Kidney (tissue), 13 donors: ENCODE measurements at regions not wholly inside any gene's neighbourhood (a gene's known extent, or its start where the extent isn't known, plus 50 kb on each side); places are given as distances from the start of the nearest gene placed in this dataset.
A peak's percentile ranks its signal among the peaks of the same experiment; 100 is the strongest.

ENCODE experiments used
- DNase-seq, 5 donors: peaks; one replicate each; pipeline ENCODE4 v3.0.0-alpha.2; 2013 to 2020
- FAIRE-seq: peaks from 2 replicates; lab custom pipeline; 2012; peaks lifted over from hg19 to GRCh38; lab: Jason Lieb, UNC
- H3K27ac ChIP-seq, 2 donors: one replicate each; pipeline ENCODE4 v1.7.0; 2013; ENCODE audit warnings: low read depth in 2 of 2, low read length in 2 of 2, inconsistent platforms in 1 of 2
- H3K27me3 ChIP-seq: one replicate; pipeline ENCODE4 v1.7.1; 2013; ENCODE audit warnings: low read length, inconsistent platforms; ENCODE audit not compliant: control insufficient read depth, insufficient read depth
- H3K36me3 ChIP-seq, 3 donors: one replicate each; pipeline versions ENCODE4 v1.7.0 to v1.7.1; 2013; ENCODE audit warnings: low read length in 3 of 3, control low read depth in 1 of 3, inconsistent platforms in 1 of 3; ENCODE audit not compliant: insufficient read depth in 3 of 3, control insufficient read depth in 2 of 3
- H3K4me1 ChIP-seq, 3 donors: one replicate each; pipeline versions ENCODE4 v1.7.0 to v1.7.1; 2013; ENCODE audit warnings: low read length in 3 of 3, inconsistent platforms in 1 of 3, low read depth in 1 of 3; ENCODE audit not compliant: control insufficient read depth in 2 of 3, insufficient read depth in 2 of 3
- H3K4me3 ChIP-seq, 3 donors: one replicate each; pipeline versions ENCODE4 v1.7.0 to v1.8.1; 2013; ENCODE audit warnings: low read length in 3 of 3, control low read depth in 1 of 3, inconsistent platforms in 1 of 3
- H3K9ac ChIP-seq, 3 donors: one replicate each; pipeline versions ENCODE4 v1.7.0 to v1.7.1; 2013; ENCODE audit warnings: low read length in 3 of 3, control low read depth in 1 of 3, inconsistent platforms in 1 of 3
- H3K9me3 ChIP-seq, 3 donors: one replicate each; pipeline versions ENCODE4 v1.7.0 to v1.7.1; 2013; ENCODE audit warnings: low read length in 3 of 3, control low read depth in 1 of 3, inconsistent platforms in 1 of 3; ENCODE audit not compliant: control insufficient read depth in 2 of 3, insufficient read depth in 1 of 3
- CTCF ChIP-seq: IDR thresholded peaks from 3 replicates; pipeline ENCODE4 v1.5.1; 2012; ENCODE audit warnings: mild to moderate bottlenecking, moderate library complexity, borderline replicate concordance; ENCODE audit not compliant: insufficient read depth; ENCODE audit errors: extremely low read depth
- intact Hi-C: fragments of 100-400 bp; cut with DNase I; formaldehyde crosslinking; loops from one replicate; pipeline ENCODE4 v1.11.1; 2022
- donor health status: control.
- donor health status: control.
- donor health status: control.
- donor health status: control.
- donor health status: control.
- donor health status: DM: yes; HTN: yes; CAD: no.
- donor health status: Normal renal cell carcinoma (clear cell type).

- H3K9me3 ChIP-seq = no peaks in the 10 kb centered on the region
- no peak for TF ChIP-seq CTCF
- intact Hi-C loops = no loop called here
- H3K36me3 ChIP-seq = no peaks in the 10 kb centered on the region
- H3K27ac ChIP-seq = no peak overlapping the region
- no peak overlapping the region for H3K9ac ChIP-seq
- H3K4me1 ChIP-seq = no peaks in the 10 kb centered on the region
- no peak for DNase-seq
- no peak for FAIRE-seq
- no peak overlapping the region for H3K4me3 ChIP-seq
- no peaks in the 10 kb centered on the region for H3K27me3 ChIP-seq
Measured at GRCh38 chr19:28003543-28003942, 1209.4 kb downstream of the UQCRFS1 start.

- Histone ChIP-seq H3K4me1 (no peaks in the 10 kb centered on the region), H3K27ac (no peak overlapping the region), H3K4me3 (no peak overlapping the region), H3K9ac (no peak overlapping the region), H3K36me3 (no peaks in the 10 kb centered on the region), H3K9me3 (no peaks in the 10 kb centered on the region), H3K27me3 (no peaks in the 10 kb centered on the region)
- TF ChIP-seq CTCF = no peak
- FAIRE-seq = no peak
- intact Hi-C loops = no loop called here
- DNase-seq = no peak
Measured at GRCh38 chr19:27997069-27997468, 1215.9 kb downstream of the UQCRFS1 start.

- no peaks in the 10 kb centered on the region for H3K27me3 ChIP-seq
- no peak overlapping the region for H3K9ac ChIP-seq
- no peak overlapping the region for H3K27ac ChIP-seq
- H3K36me3 ChIP-seq = no peaks in the 10 kb centered on the region
- no peak overlapping the region for H3K4me3 ChIP-seq
- FAIRE-seq = no peak
- intact Hi-C loops = no loop called here
- no peak for TF ChIP-seq CTCF
- DNase-seq = peak in 2 of 5 donors; percentile 72 to 86
- H3K9me3 ChIP-seq = no peaks in the 10 kb centered on the region
- H3K4me1 ChIP-seq = no peaks in the 10 kb centered on the region
Measured at GRCh38 chr19:27993619-27994570, 1219.1 kb downstream of the UQCRFS1 start.
